Pancreas (tissue), 10 donors: ENCODE measurements at regions not wholly inside any gene's neighbourhood (a gene's known extent, or its start where the extent isn't known, plus 50 kb on each side); places are given as distances from the start of the nearest gene placed in this dataset.

Experiments
- ATAC-seq, 4 donors: fragments of 200-7000 bp; cut with Tn5 transposase; one replicate each; pipeline versions ENCODE4 v1.8.0 to v1.9.1; 2020; ENCODE audit warnings: mild to moderate bottlenecking in 4 of 4, moderate library complexity in 4 of 4
- DNase-seq, 6 donors: peaks; one replicate each; pipeline ENCODE4 v3.0.0-alpha.2; 2020
- FAIRE-seq: peaks from 2 replicates; lab custom pipeline; 2012; peaks lifted over from hg19 to GRCh38; lab: Jason Lieb, UNC
- H3K27ac ChIP-seq, 4 donors: fragments of 200-600 bp; sonication (generic); 1 replicate in 3 of 4; 2 replicates in 1 of 4; pipeline versions ENCODE4 v1.5.0 to v1.8.0; 2020
- H3K27me3 ChIP-seq, 4 donors: fragments of 200-600 bp; one replicate each; pipeline ENCODE4 v1.8.0; 2021
- H3K36me3 ChIP-seq, 3 donors: fragments of 200-600 bp; sonication (generic) in 1 of 3; one replicate each; pipeline versions ENCODE4 v1.5.0 to v1.8.0; 2020 to 2021
- H3K4me1 ChIP-seq, 3 donors: fragments of 200-600 bp; one replicate each; pipeline ENCODE4 v1.8.0; 2021
- H3K4me3 ChIP-seq, 4 donors: fragments of 200-600 bp; sonication (generic) in 2 of 4; one replicate each; pipeline versions ENCODE4 v1.5.0 to v1.8.0; 2020 to 2021
- H3K9me3 ChIP-seq, 4 donors: fragments of 200-600 bp; one replicate each; pipeline ENCODE4 v1.8.0; 2021
- WGBS, 2 donors: extraction: QIAGEN DNeasy Blood & Tissue Kit; methylation state at CpG; one replicate each; pipeline ENCODE4 v1.1.7; 2013; 5-methylcytosine and 5-hydroxymethylcytosine counted together
- intact Hi-C, 3 donors: fragments of 100-400 bp; cut with DNase I; formaldehyde crosslinking; loops; one replicate each; pipeline versions ENCODE4 v1.11.1 to v1.14.2; 2022
- TF ChIP-seq, protein P1 (sequence below), 4 donors: fragments of 200-600 bp; sonication (generic) in 3 of 4; IDR thresholded peaks; one replicate each; pipeline versions ENCODE4 v1.5.0 to v1.8.0; 2021; ENCODE audit warnings: antibody characterized with exemption in 4 of 4
- donor health status: healthy with polysubstance abuse.
- donor health status: DM: no; HTN: no; CAD: no; lungs with moderate emphysema.
- donor health status: DM: no; HTN: no; CAD: no.
- donor health status: control.
- donor health status: control.
- donor health status: Bipolar disorder and iron deficiency.
- donor health status: DM: yes; HTN: yes; CAD: no.
- donor health status: DM: no; HTN: no; CAD: no.
- donor health status: DM: no; HTN: no; CAD: no.
- donor health status: DM: yes; HTN: yes; CAD: no.

DNA sequence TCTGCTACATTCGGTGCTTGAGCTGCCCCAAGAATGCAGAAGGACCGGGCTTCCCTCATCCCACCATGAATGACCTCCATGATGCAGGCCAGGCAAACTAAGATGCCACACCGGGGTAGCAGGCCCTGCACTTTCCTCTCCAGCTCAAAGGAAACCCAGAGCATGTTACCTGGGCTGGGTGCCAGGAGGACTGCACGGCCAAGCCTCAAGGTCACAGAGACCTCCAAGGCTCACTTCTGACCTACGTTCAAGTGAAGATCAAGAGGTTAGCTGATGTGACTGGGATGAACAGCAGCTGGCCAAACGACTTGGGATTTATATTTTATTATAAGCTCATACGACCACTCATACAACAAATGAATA is 501.8 kb downstream of the CD83 start:
- 38 to 44% methylated on average over 7 of the region's 7 CpGs for WGBS, 2 donors
- Histone ChIP-seq H3K36me3 (no peaks in the 10 kb centered on the region), H3K4me3 (no peak overlapping the region), H3K9me3 (no peaks in the 10 kb centered on the region), H3K27ac (no peak overlapping the region), H3K27me3 (no peaks in the 10 kb centered on the region), H3K4me1 (peaks cover 0 to 8% (median 0%) of the 10 kb centered on the region in 3 donors)
- intact Hi-C loops, result no loop called here
- DNase-seq, result no peak
- FAIRE-seq, result no peak
- ATAC-seq, result no peak
- TF ChIP-seq, protein P1, sequence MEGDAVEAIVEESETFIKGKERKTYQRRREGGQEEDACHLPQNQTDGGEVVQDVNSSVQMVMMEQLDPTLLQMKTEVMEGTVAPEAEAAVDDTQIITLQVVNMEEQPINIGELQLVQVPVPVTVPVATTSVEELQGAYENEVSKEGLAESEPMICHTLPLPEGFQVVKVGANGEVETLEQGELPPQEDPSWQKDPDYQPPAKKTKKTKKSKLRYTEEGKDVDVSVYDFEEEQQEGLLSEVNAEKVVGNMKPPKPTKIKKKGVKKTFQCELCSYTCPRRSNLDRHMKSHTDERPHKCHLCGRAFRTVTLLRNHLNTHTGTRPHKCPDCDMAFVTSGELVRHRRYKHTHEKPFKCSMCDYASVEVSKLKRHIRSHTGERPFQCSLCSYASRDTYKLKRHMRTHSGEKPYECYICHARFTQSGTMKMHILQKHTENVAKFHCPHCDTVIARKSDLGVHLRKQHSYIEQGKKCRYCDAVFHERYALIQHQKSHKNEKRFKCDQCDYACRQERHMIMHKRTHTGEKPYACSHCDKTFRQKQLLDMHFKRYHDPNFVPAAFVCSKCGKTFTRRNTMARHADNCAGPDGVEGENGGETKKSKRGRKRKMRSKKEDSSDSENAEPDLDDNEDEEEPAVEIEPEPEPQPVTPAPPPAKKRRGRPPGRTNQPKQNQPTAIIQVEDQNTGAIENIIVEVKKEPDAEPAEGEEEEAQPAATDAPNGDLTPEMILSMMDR (IDR thresholded peaks at IDR 0.05), result no peak

DNA sequence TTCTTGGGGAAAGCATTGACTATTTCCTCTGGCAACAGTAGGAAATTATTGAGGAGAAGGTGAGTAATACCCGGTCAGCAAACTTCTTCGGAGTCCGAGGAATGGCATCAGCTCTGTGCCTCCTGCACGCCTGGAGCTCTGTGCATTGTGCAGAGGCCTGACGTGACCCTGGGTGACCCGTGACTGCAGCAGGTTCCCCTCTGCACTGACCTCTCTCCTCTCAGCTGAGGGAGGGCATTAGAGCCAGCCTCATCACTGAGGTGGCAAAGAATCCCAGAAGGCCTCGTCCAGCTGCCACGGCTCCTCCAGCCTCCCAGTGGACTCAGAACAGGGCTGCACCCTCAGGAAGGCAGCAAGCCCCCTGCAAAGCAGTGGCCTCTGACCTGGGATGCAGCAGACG is 502.9 kb downstream of the CD83 start:
- FAIRE-seq, result no peak
- no peaks in the 10 kb centered on the region for H3K9me3 ChIP-seq
- peaks cover 0 to 8% (median 0%) of the 10 kb centered on the region in 3 donors for H3K4me1 ChIP-seq
- H3K27ac ChIP-seq, result no peak overlapping the region
- DNase-seq, result no peak
- intact Hi-C loops, result no loop called here
- no peak for ATAC-seq
- H3K27me3 ChIP-seq, result no peaks in the 10 kb centered on the region
- no peaks in the 10 kb centered on the region for H3K36me3 ChIP-seq
- 67 to 80% methylated on average over 9 of the region's 9 CpGs for WGBS, 2 donors
- TF ChIP-seq, protein P1 (IDR thresholded peaks at IDR 0.05), result no peak
- no peak overlapping the region for H3K4me3 ChIP-seq

DNA sequence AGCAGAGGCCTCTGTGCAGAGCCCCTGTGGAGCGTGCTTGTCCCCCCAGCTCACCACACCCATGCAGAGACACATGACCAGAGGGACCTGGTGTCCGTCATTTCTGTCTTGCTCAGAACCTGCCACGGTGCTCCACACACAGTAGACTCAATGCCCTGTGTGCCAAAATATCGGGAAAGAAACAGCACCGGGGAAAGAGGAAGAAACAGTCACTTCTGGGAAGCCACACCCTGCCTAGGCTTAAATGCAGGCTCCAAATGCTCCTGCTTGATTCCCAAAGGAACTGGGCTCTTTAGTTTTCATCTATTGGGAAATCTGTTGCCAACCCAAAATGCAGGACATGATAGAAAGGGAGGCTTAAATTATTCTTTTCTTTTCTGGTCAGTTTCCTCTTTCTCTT is 503.9 kb downstream of the CD83 start:
- ATAC-seq, result peak in 2 of 4 donors; percentile 44 to 70
- H3K4me3 ChIP-seq, result no peak overlapping the region

GRCh38 chr6:14622085-14622484 is 504.5 kb downstream of the CD83 start:
- no peak overlapping the region for H3K4me3 ChIP-seq

More for the DNA sequence above, 503.9 kb downstream of the CD83 start:
- Histone ChIP-seq H3K4me1 (peaks cover 0 to 8% (median 0%) of the 10 kb centered on the region in 3 donors), H3K9me3 (no peaks in the 10 kb centered on the region), H3K27me3 (no peaks in the 10 kb centered on the region), H3K27ac (no peak overlapping the region), H3K36me3 (no peaks in the 10 kb centered on the region)
- intact Hi-C loops, result no loop called here
- DNase-seq (no peak), FAIRE-seq (no peak)
- TF ChIP-seq, protein P1 (IDR thresholded peaks at IDR 0.05), result no peak
- WGBS, 2 donors, result 47 to 48% methylated on average over 5 of the region's 5 CpGs

GRCh38 chr6:14622909-14623505 is 505.4 kb downstream of the CD83 start:
- intact Hi-C loops, result no loop called here
- DNase-seq, result no peak
- 57 to 64% methylated on average over 6 of the region's 6 CpGs for WGBS, 2 donors
- Histone ChIP-seq H3K4me1 (peaks cover 0 to 8% (median 0%) of the 10 kb centered on the region in 3 donors), H3K27me3 (no peaks in the 10 kb centered on the region), H3K4me3 (no peak overlapping the region), H3K9me3 (no peaks in the 10 kb centered on the region), H3K36me3 (no peaks in the 10 kb centered on the region), H3K27ac (no peak overlapping the region)
- peak in 1 of 4 donors; percentile 11 for ATAC-seq
- TF ChIP-seq, protein P1 (IDR thresholded peaks at IDR 0.05), result no peak
- FAIRE-seq, result no peak

More at GRCh38 chr6:14622085-14622484, 504.5 kb downstream of the CD83 start:
- FAIRE-seq, result no peak
- Histone ChIP-seq H3K27ac (no peak overlapping the region), H3K9me3 (no peaks in the 10 kb centered on the region), H3K36me3 (no peaks in the 10 kb centered on the region), H3K4me1 (peaks cover 0 to 8% (median 0%) of the 10 kb centered on the region in 3 donors), H3K27me3 (no peaks in the 10 kb centered on the region)
- intact Hi-C loops, result no loop called here
- peak in 1 of 6 donors; percentile 34 for DNase-seq
- WGBS, 2 donors, result 16 to 17% methylated on average over 11 of the region's 11 CpGs
- peak in 3 of 4 donors; percentile 55 to 87 (median 74) for ATAC-seq
- TF ChIP-seq, protein P1 (IDR thresholded peaks at IDR 0.05), result no peak
